Mucosa of rectum (tissue), 2 donors: ENCODE measurements at regions not wholly inside any gene's neighbourhood (a gene's known extent, or its start where the extent isn't known, plus 50 kb on each side); places are given as distances from the start of the nearest gene placed in this dataset.

Experiments used
- H3K27ac ChIP-seq, 2 donors: one replicate each; pipeline ENCODE4 v1.7.0; 2013; ENCODE audit warnings: inconsistent platforms in 2 of 2, low read depth in 2 of 2, low read length in 2 of 2
- H3K27me3 ChIP-seq, 2 donors: one replicate each; pipeline ENCODE4 v1.7.0; 2013; ENCODE audit warnings: low read length in 2 of 2; ENCODE audit not compliant: control insufficient read depth in 2 of 2, insufficient read depth in 2 of 2
- H3K36me3 ChIP-seq, 2 donors: one replicate each; pipeline ENCODE4 v1.7.0; 2013; ENCODE audit warnings: low read length in 2 of 2; ENCODE audit not compliant: control insufficient read depth in 2 of 2, insufficient read depth in 2 of 2
- H3K4me1 ChIP-seq, 2 donors: one replicate each; pipeline ENCODE4 v1.7.0; 2013; ENCODE audit warnings: low read length in 2 of 2, mild to moderate bottlenecking in 1 of 2; ENCODE audit not compliant: control insufficient read depth in 2 of 2, insufficient read depth in 2 of 2
- H3K4me3 ChIP-seq, 2 donors: one replicate each; pipeline ENCODE4 v1.7.0; 2013; ENCODE audit warnings: low read length in 2 of 2
- H3K9ac ChIP-seq, 2 donors: one replicate each; pipeline ENCODE4 v1.7.0; 2013; ENCODE audit warnings: low read length in 2 of 2, low read depth in 1 of 2, mild to moderate bottlenecking in 1 of 2
- H3K9me3 ChIP-seq, 2 donors: one replicate each; pipeline ENCODE4 v1.7.0; 2013; ENCODE audit warnings: low read length in 2 of 2; ENCODE audit not compliant: control insufficient read depth in 2 of 2
- donor health status: healthy.
- donor health status: Normal muscosa, but diverticular disease.

- H3K4me1 ChIP-seq: no peaks in the 10 kb centered on the region
- no peak overlapping the region for H3K9ac ChIP-seq
- no peak overlapping the region for H3K4me3 ChIP-seq
- H3K9me3 ChIP-seq: no peaks in the 10 kb centered on the region
- H3K36me3 ChIP-seq: no peaks in the 10 kb centered on the region
- H3K27me3 ChIP-seq: no peaks in the 10 kb centered on the region
- no peak overlapping the region for H3K27ac ChIP-seq
Observed at GRCh38 chr4:187312299-187312698, 588.6 kb upstream of the FAT1 start.

GRCh38 chr4:187317799-187318198 lies 594.1 kb upstream of the FAT1 start:
- H3K27ac ChIP-seq: no peak overlapping the region
- H3K4me1 ChIP-seq: no peaks in the 10 kb centered on the region
- H3K9me3 ChIP-seq: no peaks in the 10 kb centered on the region
- H3K27me3 ChIP-seq: no peaks in the 10 kb centered on the region
- no peak overlapping the region for H3K4me3 ChIP-seq
- H3K36me3 ChIP-seq: no peaks in the 10 kb centered on the region
- H3K9ac ChIP-seq: no peak overlapping the region

DNA sequence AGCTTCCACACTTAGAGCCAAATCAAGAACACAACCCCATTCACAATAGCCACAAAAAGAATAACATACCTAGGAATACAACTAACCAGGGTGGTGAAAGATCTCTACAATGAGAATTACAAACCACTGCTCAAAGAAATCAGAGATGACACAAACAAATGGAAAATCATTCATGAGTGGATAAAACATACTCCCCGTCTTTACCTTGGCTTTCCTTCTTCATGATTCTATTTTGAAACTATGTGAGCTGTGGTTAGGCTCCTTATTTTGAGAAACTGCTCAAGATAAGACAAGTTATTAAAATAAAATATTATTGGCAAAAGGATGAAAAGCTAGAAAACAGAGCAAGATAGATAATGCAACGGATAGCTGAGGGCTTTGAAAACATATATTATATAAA lies 598.1 kb upstream of the FAT1 start:
- H3K9ac ChIP-seq: no peak overlapping the region
- no peaks in the 10 kb centered on the region for H3K4me1 ChIP-seq
- H3K36me3 ChIP-seq: no peaks in the 10 kb centered on the region
- no peak overlapping the region for H3K4me3 ChIP-seq
- no peaks in the 10 kb centered on the region for H3K27me3 ChIP-seq
- H3K9me3 ChIP-seq: no peaks in the 10 kb centered on the region
- H3K27ac ChIP-seq: no peak overlapping the region

GRCh38 chr4:187332141-187332540 lies 608.5 kb upstream of the FAT1 start:
- H3K36me3 ChIP-seq: no peaks in the 10 kb centered on the region
- no peak overlapping the region for H3K4me3 ChIP-seq
- H3K9me3 ChIP-seq: no peaks in the 10 kb centered on the region
- no peak overlapping the region for H3K9ac ChIP-seq
- no peaks in the 10 kb centered on the region for H3K4me1 ChIP-seq
- no peak overlapping the region for H3K27ac ChIP-seq
- H3K27me3 ChIP-seq: no peaks in the 10 kb centered on the region

DNA sequence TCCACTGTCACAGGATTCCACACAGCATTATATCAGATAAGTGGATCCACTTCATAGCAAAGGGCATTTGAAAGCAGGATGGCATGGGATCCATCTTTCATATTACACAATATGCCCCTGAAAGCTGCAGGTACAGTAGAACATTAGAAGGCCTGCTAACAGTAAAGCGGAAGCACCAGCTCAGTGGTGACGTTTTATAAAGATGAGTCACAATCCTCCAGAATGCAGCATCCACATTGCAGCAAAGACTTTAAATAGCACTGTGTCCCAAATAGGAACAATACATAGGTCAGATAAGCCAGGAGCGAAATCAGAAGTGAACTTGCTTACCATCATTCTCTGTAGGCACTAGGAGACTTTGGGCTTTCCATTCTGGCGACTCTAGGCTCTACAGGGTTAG lies 609.5 kb upstream of the FAT1 start:
- no peaks in the 10 kb centered on the region for H3K9me3 ChIP-seq
- no peak overlapping the region for H3K4me3 ChIP-seq
- no peak overlapping the region for H3K27ac ChIP-seq
- H3K4me1 ChIP-seq: no peaks in the 10 kb centered on the region
- no peaks in the 10 kb centered on the region for H3K27me3 ChIP-seq
- no peak overlapping the region for H3K9ac ChIP-seq
- H3K36me3 ChIP-seq: no peaks in the 10 kb centered on the region

- no peaks in the 10 kb centered on the region for H3K36me3 ChIP-seq
- no peak overlapping the region for H3K27ac ChIP-seq
- H3K9me3 ChIP-seq: no peaks in the 10 kb centered on the region
- H3K27me3 ChIP-seq: no peaks in the 10 kb centered on the region
- no peaks in the 10 kb centered on the region for H3K4me1 ChIP-seq
- H3K9ac ChIP-seq: no peak overlapping the region
- no peak overlapping the region for H3K4me3 ChIP-seq
Observed at GRCh38 chr4:187335339-187335738, 611.7 kb upstream of the FAT1 start.

GRCh38 chr4:187354740-187355139 lies 631.1 kb upstream of the FAT1 start:
- Histone ChIP-seq H3K4me3 (no peak overlapping the region), H3K9ac (no peak overlapping the region), H3K36me3 (no peaks in the 10 kb centered on the region), H3K4me1 (no peaks in the 10 kb centered on the region), H3K27me3 (no peaks in the 10 kb centered on the region), H3K27ac (no peak overlapping the region), H3K9me3 (no peaks in the 10 kb centered on the region)

DNA sequence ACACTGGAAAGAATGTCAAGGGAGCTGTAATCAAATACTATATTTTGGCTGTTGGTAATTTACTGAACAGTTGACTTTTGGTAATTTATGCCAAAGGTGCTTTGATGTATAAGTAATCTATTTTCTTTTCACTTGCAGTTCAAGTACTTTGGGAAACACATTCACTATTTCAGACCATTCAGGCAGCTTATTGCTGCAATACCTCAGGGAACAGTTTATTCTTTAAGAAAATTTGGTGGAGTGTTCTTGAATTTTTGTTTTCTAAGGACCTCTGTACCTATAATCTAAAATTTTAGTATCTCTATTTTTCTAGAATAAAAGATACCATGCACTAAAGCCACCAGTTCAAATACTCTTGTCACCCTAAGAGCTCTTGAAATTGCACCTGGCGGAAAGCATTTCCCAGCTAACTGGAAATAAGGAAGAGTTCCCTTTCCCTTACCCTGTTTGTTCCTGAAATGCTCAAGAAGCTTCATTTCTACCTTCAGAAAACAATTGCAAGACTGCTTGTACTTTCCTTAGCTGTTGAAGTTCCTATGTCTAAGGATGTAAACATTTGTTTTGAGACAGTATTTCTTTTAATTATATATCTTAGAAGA lies 633.5 kb upstream of the FAT1 start:
- no peaks in the 10 kb centered on the region for H3K27me3 ChIP-seq
- no peaks in the 10 kb centered on the region for H3K36me3 ChIP-seq
- no peak overlapping the region for H3K27ac ChIP-seq
- H3K4me1 ChIP-seq: no peaks in the 10 kb centered on the region
- no peaks in the 10 kb centered on the region for H3K9me3 ChIP-seq
- no peak overlapping the region for H3K9ac ChIP-seq
- no peak overlapping the region for H3K4me3 ChIP-seq

DNA sequence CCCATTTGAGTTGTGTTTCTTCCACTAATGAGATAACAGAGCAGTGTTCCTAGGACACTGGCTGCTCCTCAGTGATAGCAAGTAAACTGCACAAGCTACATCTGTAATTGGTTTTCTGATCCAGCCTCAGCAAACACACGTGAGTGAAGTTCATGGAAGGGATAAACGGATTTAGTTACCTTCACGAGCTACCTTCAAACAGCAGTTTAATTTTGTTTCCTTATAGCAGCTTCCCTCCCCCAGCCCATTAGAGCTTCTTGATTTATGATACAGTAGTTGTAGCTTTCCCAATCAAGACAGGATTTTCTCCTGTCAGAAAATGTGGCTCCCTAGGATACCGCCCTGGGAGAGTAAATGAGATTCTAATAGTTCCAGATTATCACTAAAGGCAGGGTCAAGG lies 634.2 kb upstream of the FAT1 start:
- Histone ChIP-seq H3K27ac (no peak overlapping the region), H3K27me3 (no peaks in the 10 kb centered on the region), H3K4me1 (no peaks in the 10 kb centered on the region), H3K36me3 (no peaks in the 10 kb centered on the region), H3K9ac (no peak overlapping the region), H3K4me3 (no peak overlapping the region), H3K9me3 (no peaks in the 10 kb centered on the region)

DNA sequence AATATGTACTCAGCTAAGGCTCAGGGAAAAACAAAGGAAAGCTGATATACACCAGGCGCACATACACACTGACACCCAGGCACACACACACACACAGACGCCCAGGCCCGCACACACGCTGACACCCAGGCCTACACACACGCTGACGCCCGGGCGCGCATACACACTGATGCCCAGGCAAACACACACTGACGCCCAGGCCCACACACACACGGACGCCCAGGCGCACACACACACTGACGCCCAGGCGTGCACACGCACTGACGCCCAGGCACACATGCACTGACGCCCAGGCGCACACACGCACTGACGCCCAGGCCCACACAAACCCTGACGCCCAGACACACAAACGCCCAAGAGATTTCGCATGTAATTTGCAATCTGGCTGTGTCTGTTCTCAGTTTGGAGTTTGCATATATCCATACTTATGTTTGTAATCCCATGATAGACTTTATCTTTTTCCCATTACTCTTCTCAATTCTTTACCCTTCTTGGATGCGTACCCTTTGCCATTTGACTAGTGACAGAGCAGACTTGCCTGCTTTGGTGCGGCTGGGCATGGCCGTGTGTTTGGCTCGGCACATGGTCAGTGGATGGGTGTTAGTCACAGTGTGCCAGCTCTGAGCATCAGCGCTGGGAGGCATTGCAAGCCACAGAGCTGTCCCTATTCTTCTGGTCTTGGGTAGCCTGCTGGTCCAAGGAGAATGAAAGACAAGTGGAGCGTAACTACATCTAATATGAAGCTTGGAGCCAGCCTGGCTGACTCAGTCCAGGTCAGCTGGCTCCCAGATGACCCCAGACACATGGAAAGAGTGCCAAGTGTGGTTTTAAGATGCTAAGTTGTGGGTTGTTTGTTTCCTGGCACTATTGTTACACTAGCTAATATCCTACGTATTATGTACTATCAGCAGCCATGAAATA lies 632.4 kb upstream of the ZFP42 start:
- H3K27ac ChIP-seq: no peak overlapping the region
- no peaks in the 10 kb centered on the region for H3K27me3 ChIP-seq
- no peaks in the 10 kb centered on the region for H3K4me1 ChIP-seq
- no peak overlapping the region for H3K4me3 ChIP-seq
- H3K36me3 ChIP-seq: no peaks in the 10 kb centered on the region
- no peaks in the 10 kb centered on the region for H3K9me3 ChIP-seq
- no peak overlapping the region for H3K9ac ChIP-seq
